NCI-H1105 treated with DMSO at 0.1 percent for 48 hours (cell line): ENCODE measurements at regions not wholly inside any gene's neighbourhood (a gene's known extent, or its start where the extent isn't known, plus 50 kb on each side); places are given as distances from the start of the nearest gene placed in this dataset.
A peak's percentile ranks its signal among the peaks of the same experiment; 100 is the strongest.
"Not testable (repeated sequence)": the region's sequence is repeated elsewhere in the genome, so short reads cannot be mapped to it uniquely, and the experiment has no call there.

Experiments
- DNase-seq: peaks from one replicate; lab custom pipeline; 2025; lab: John Stamatoyannopoulos, UW

DNA sequence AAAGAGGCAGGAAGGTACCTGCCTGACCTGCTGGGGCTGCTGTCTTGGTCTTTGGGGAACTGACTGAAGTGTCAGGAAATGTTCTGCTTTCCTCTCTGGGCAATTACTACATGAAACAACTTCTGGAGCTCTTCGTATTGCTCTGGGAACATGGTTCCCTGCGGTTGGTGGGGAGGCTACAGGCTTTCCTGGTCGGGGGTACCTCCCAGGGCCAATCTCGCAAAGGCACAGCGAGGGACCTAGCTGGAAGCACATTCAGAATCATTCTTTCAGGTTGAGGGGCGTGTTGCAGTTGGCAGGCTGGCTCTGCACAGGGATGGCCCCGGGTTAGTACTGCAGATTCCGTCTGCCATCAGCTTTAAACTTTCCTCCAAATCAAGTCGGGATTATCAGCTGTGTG is 88.9 kb upstream of the RANBP3L start:
- DNase-seq, result no peak

- DNase-seq, result no peak
These were observed 90.5 kb upstream of the RANBP3L start for GRCh38 chr5:36392186-36392585.

DNA sequence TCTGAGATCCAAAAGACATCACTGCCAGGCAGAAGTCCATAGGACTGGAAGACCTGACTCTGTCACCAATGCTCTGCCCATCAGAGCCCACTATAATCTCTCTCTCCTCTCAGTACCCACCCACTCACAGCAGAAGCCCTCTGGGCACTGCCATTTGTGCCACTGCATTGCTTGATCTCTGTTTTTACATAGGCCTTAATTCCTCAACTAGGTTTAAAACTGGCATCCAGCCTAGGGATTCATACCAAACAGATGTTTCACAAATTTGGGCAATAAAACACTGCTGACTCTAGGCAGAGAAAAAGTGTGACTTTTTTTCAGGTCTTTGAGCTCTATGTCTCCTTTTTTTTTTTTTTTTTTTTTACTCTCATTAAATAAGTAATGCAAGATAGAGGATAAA is 91.1 kb upstream of the RANBP3L start:
- no peak for DNase-seq

DNA sequence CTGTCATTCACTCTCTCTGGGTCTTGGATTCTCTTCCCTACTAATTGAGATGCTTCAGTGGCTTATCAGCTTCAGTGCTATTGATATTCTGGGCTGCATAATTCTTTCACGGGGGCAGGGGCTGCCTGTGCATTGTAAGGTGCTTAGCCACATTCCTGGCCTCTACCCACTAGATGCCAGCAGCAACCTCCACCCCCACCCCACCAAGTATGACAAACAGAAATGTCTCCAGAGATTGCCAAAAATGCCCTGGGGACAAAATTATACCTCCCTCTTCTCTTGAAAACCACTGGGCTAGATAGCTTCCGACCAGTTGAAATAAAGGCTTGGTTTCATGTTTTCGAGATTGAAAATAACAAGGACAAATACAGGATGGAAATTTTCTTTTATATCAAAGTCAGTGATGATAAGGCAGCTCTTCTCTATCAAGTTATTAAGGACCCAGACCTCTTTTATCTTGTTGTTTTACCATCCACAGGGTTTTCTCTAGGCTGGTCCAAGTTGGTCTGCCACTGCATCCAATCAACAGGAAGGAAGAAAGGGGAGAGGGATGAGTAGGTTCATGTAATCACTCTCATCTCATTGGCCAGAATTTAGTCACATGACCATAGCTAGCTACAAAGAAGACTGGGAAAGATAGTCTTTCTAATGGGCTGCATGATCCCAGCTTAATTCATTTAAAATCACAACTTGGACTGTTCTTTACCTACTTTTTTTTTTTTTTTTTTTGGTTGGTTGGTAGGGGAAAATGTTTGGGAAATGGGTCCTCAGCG is 92.1 kb upstream of the RANBP3L start:
- no peak for DNase-seq

DNA sequence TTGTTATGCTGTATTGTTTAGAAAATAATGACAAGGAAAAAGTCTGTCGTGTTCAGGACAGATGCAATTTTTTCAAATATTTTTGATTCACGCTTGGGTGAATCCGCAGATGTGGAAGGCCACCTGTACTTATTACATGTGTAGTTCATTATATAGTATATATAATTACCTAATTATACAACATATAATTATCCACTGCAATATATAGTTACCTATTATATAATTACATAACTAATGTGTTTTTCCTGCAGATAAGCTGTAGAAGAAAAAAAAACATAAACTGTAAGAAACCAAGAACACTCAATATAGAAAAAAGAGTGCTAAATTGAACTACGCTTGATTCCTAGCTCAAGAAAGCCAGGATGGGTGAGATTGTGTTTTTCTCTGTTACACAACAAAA is 93.6 kb upstream of the RANBP3L start:
- DNase-seq, result peak; percentile 94

DNA sequence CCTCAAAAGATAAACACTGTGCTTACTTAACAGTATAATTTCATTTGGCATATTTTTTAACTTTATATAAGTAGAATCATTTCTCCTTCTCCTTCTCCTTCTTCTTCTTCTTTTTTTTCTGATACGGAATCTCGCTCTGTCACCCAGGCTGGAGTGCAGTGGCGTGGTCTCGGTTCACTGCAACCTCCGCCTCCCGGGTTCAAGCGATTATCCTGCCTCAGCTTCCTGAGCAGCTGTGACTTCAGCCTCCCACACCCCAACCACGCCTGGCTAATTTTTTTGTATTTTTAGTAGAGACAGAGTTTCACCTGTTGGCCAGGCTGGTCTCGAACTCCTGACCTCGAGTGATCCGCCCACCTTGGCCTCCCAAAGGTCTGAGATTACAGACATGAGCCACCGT is 94.2 kb upstream of the RANBP3L start:
- DNase-seq, result not testable (repeated sequence)

- no peak for DNase-seq
These were observed 94.9 kb upstream of the RANBP3L start for GRCh38 chr5:36396640-36397039.

DNA sequence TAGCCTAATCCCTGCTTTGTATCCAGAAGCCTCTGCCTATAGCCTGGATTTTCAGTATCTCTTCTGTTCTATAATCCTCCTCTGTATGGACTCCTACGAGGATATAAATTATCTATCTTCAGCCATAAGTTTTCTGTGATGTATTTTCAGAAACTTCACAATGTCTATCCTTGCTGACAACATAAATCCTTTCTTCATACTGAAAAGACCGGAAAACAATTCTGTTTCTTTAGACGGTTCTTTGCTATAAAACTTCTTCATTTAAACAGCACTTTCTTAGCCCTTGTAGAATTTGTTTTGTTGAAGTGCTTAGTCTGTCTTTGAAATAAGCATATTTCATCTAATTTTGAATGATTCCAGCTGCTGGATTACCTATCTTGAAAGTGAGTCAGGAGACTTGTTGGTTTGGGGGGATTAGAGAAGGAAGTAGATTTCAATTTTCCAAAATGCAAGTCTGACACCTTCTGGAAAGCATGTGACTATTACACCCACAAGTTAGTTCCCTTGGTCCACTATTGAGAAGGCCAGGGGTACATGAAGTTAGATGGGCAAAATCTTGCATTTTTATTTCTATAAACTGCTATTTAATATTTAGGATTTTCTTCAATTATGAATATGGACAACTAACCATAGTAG is 96.3 kb upstream of the RANBP3L start:
- peak; percentile 61 for DNase-seq

DNA sequence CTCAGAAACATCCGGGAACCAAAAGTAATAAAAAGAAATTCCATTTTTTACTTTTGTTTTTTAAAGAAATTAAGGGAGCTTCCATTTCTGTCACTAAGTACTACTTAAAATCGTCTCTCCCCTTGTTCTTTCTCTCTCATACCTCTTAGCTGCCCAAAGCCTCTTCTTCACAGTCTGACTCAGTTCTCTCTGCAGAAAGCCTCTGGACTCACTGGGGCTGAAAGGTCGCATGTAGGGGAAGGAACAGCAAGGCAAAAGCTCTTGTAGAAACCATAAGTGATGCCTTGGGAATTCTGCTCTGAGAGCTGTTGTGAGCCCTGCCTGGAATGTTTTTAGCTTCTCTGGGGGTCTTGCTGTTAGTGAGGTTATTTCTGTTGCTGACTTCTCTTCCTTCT is 100.8 kb upstream of the RANBP3L start:
- no peak for DNase-seq

DNA sequence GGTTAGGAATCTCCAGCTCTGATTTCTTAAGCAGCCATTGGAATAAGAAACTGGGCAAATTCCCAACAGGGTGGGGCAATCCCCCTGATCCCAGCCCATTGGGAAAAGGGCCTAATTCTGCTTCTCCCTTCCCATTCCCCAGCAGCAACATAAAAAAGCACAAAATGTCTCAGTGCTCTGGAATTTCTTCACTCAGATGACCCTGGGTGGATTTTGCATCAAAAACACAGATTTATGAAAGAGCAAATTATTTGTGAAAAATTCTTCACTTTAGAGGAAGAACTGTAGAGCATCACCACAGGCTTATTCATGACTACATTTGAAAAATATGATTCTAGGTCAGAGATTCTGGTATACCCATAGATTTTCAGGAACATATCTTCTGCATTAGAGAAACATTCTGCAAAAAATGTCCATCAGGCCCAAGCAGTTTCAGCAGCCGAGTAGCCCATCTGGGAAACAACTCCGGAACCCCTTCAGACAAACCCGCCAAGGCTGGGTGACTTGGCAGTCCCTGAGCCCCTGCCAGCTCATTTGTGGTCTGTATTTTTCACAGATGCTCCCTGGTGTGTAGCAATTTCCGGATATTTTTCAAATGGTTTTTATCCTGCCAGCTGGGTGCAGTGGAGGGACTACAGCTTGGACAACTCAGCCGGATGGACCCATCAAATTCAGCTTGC is 102.1 kb upstream of the RANBP3L start:
- DNase-seq, result no peak

DNA sequence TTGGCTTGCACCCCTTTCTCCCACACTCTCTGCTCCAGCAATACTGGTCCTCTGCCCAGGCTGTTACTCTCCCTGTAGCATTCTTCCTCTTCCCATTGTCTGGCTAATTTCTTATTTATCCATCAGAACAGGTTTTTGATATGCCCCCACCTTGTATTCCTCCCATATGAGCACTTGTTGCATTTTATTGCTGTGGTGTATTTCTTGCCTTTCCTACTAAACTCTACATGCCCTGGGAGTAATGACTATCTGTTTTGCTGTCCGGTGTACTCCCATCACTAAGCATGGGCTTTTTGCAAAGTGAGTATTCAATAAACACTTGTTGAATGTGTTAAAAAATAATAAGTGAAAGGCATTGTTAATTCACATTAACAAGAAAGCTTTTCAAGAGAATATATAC is 104.3 kb upstream of the RANBP3L start:
- no peak for DNase-seq

DNA sequence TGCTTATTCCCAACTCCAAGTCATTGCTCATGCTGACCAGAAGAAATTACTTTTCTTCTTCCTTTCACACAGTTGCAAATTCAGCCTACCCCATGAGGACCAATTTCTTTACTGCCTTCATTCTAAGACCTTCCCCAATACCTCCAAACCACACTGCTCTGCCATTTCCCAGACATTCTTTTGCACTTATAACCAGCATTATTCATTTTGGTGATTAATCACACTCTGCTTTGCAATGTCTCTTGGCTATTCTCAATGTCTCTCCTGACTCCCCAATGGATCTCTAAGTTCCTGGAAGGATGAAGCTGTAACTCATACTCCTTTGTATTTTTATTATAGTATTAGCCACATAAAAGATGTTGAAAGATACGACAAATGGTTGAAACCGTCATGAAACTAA is 105.7 kb upstream of the RANBP3L start:
- no peak for DNase-seq

DNA sequence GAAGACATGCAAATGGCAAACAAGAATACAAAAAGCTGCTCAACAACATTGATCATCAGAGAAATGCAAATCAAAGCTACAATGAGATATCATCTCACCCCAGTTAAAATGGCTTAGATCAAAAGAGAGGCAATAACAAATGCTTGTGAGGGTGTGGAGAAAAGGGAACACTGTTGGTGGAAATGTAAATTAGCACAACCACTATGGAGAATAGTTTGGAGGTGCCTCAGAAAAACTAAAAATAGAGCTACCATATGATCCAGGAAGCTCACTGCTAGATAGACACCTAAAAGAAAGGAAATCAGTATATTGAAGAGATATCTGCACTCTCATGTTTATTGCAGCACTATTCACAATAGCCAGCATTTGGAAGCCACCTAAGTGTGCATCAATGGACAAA is 108.0 kb upstream of the RANBP3L start:
- not testable (repeated sequence) for DNase-seq

DNA sequence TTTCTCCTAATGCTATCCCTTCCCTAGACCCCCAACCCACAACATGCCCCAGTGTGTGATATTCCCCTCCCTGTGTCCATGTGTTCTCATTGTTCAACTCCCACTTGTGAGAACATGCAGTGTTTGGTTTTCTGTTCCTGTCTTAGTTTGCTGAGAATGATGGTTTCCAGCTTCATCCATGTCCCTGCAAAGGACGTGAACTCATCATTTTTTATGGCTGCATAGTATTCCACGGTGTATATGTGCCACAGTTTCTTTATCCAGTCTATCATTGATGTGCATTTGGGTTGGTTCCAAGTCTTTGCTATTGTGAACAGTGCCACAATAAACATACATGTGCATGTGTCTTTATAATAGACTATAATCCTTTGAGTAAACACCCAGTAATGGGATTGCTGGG is 109.0 kb upstream of the RANBP3L start:
- DNase-seq, result not testable (repeated sequence)

GRCh38 chr5:36414869-36415282 is 113.2 kb upstream of the RANBP3L start:
- peak; percentile 52 for DNase-seq

DNA sequence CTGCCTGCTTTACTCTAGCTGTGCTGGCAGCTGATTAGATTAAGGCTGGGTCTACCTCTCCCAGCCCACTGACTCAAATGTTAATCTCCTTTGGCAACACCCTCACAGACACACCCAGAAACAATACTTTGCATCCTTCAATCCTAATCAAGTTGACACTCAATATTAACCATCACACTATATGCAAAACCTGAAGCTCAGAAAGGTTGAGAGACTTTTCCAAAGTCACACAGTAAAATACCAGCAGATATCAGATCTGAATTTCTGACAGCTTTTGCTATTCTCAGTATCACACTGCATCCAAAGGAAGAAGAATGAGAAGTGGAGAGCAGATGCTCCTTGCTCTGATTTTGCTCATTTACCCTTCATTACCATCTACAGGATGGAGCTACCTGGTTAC is 114.9 kb upstream of the RANBP3L start:
- no peak for DNase-seq

GRCh38 chr5:36417221-36417620 is 115.5 kb upstream of the RANBP3L start:
- no peak for DNase-seq

DNA sequence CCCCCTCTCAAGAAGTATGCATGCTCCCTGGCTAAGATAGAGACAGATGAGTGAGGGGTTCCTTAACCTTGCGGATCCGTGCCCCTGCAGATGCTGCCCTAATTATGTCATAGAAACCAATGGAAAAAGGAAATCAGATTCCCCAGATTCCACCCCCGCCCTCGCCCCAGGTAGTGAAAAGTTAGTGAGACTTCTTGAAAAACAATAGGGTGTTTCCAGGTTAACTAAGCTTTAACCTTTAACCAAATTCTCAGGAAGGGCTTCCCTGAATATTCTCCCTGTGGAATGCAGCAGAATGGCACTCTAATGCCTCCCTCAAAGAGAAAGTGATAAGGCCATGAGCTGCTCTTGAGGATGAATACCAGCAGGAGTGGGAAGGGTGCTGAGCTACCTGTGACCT is 116.0 kb upstream of the RANBP3L start:
- DNase-seq, result no peak

GRCh38 chr5:36418152-36418979 is 116.7 kb upstream of the RANBP3L start:
- no peak for DNase-seq

- DNase-seq, result no peak
These were observed 119.6 kb upstream of the RANBP3L start for GRCh38 chr5:36421256-36421655.

DNA sequence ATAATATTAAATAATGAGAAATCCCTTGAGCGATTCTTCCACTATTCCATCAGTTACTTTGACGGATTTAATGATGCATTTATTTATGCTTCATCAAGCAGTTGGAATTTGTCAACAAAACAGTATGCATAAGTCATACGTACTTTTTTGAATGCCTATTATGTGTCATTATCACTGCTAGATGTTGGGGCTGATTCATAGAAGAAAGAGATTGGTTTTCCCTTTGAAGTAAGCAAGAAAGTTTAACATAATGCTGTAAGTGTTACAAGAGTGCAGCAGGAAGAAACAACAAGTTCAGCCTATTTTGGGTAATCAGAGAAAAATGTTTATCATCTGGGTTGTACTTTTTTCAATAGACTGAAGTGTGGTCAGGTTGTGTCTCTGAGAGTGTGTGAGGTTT is 121.2 kb upstream of the RANBP3L start:
- no peak for DNase-seq

GRCh38 chr5:36423578-36424307 is 122.0 kb upstream of the RANBP3L start:
- no peak for DNase-seq
